Lower leg skin (tissue), 4 donors: ENCODE measurements at regions not wholly inside any gene's neighbourhood (a gene's known extent, or its start where the extent isn't known, plus 50 kb on each side); places are given as distances from the start of the nearest gene placed in this dataset.

Source experiments
- DNase-seq, 2 donors: peaks; one replicate each; pipeline ENCODE4 v3.0.0-alpha.2; 2019; ENCODE audit warnings: low spot score in 2 of 2
- H3K4me3 ChIP-seq: fragments of 200-600 bp; sonication (generic); 2 replicates; pipeline ENCODE4 v1.5.1; 2017; ENCODE audit warnings: mild to moderate bottlenecking, low read depth; ENCODE audit not compliant: poor library complexity, severe bottlenecking
- CTCF ChIP-seq, 3 donors: fragments of 450-650 bp; IDR thresholded peaks; one replicate each; pipeline ENCODE4 v1.5.1; 2016; ENCODE audit warnings: antibody characterized with exemption in 3 of 3, mild to moderate bottlenecking in 3 of 3, moderate library complexity in 2 of 3
- POLR2A ChIP-seq, 2 donors: fragments of 450-650 bp; IDR thresholded peaks; one replicate each; pipeline ENCODE4 v1.6.1; 2016 to 2017; ENCODE audit warnings: antibody characterized with exemption in 2 of 2, mild to moderate bottlenecking in 1 of 2, moderate library complexity in 1 of 2
- WGBS, 2 donors: methylation state at CpG; one replicate each; pipeline ENCODE4 v1.1.5; 2018; 5-methylcytosine and 5-hydroxymethylcytosine counted together
- intact Hi-C: fragments of 100-400 bp; cut with DNase I; formaldehyde crosslinking; loops from one replicate; pipeline ENCODE4 v1.15.0; 2023; ENCODE audit warnings: low total_unique reads

GRCh38 chr4:136471051-136471450 lies 1061.2 kb downstream of the PCDH18 start:
- intact Hi-C loops, result no loop called here
- DNase-seq, result no peak
- no peak for TF ChIP-seq CTCF (IDR thresholded peaks at IDR 0.05)
- no peak for TF ChIP-seq POLR2A (IDR thresholded peaks at IDR 0.05)
- WGBS, 2 donors, result 84 to 89% methylated on average over 2 of the region's 2 CpGs
- no peak overlapping the region for H3K4me3 ChIP-seq

GRCh38 chr4:136465691-136466090 lies 1066.6 kb downstream of the PCDH18 start:
- 89 to 94% methylated on average over 1 of the region's 1 CpG for WGBS, 2 donors
- no peak overlapping the region for H3K4me3 ChIP-seq
- TF ChIP-seq CTCF (IDR thresholded peaks at IDR 0.05), result no peak
- no peak for TF ChIP-seq POLR2A (IDR thresholded peaks at IDR 0.05)

DNA sequence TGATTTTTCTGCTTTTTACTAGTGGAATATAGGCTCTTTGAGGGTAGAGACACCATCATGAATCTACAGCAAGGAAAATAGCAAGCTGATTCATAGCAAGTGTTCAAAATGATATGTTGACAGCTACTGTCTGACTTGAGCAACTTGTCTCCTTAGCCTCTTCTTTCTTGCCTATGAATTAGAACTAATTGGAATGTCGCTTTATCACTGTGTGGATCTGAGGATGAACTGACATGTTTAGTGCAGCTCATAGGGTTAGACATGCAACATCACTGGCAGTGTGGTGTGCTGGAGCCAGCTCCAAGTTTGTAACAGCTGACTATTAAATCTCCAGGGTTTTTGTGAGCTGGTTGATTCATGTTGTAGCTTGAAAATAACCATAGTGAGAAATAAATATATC lies 1068.4 kb downstream of the PCDH18 start:
- no peak for DNase-seq
- TF ChIP-seq CTCF (IDR thresholded peaks at IDR 0.05), result no peak
- no peak for TF ChIP-seq POLR2A (IDR thresholded peaks at IDR 0.05)
- no peak overlapping the region for H3K4me3 ChIP-seq
- intact Hi-C loops, result no loop called here
- 68 to 80% methylated on average over 1 of the region's 1 CpG for WGBS, 2 donors

More at GRCh38 chr4:136465691-136466090, 1066.6 kb downstream of the PCDH18 start:
- no peak for DNase-seq
- intact Hi-C loops, result no loop called here

DNA sequence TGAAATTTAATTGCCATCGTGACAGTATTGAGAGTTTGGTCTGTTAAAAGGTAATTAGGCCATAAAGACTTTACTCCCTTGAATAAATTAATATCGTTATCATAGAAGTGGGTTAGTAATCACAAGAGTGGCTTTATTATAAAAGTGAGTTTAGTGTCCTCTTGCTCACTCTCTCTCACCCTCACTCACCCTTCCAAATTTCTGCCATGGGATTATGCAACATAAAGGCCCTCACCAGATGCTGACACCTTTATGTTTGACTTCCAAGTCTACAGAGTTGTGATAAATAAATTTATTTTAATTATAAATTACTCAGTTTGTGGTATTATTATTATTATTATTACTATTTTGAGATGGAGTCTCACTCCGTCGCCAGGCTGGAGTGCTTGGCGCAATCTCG lies 1070.8 kb downstream of the PCDH18 start:
- no peak for TF ChIP-seq POLR2A (IDR thresholded peaks at IDR 0.05)
- TF ChIP-seq CTCF (IDR thresholded peaks at IDR 0.05), result no peak
- intact Hi-C loops, result no loop called here
- WGBS, 2 donors, result 90 to 92% methylated on average over 6 of the region's 6 CpGs
- no peak overlapping the region for H3K4me3 ChIP-seq
- no peak for DNase-seq

- DNase-seq, result peak in 1 of 2 donors; percentile 70
- TF ChIP-seq CTCF (IDR thresholded peaks at IDR 0.05), result no peak
- TF ChIP-seq POLR2A (IDR thresholded peaks at IDR 0.05), result no peak
- no peak overlapping the region for H3K4me3 ChIP-seq
- intact Hi-C loops, result no loop called here
- 80 to 86% methylated on average over 4 of the region's 4 CpGs for WGBS, 2 donors
Observed at GRCh38 chr4:136458326-136458725, 1074.0 kb downstream of the PCDH18 start.

DNA sequence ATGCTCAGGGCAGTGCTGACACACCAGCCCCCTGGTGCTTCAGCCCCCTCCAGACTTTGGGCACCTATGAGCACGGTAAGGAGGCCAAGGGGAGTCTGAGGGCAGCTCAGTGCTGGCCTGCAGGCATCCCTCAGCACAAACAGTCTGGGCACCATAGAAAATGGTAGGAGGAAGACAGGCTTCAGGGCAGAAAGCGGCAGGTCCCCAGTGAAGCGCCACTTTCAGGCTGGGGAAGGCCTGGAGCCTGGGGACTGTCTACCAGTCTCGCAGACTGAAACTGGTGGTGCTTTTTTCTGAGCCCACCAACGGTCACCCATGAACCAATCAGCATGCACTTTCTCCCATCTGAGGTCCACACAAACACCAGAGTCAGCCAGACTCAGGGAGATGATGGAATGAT lies 1074.7 kb downstream of the PCDH18 start:
- no peak for TF ChIP-seq CTCF (IDR thresholded peaks at IDR 0.05)
- no peak for TF ChIP-seq POLR2A (IDR thresholded peaks at IDR 0.05)
- intact Hi-C loops, result no loop called here
- WGBS, 2 donors, result 83 to 90% methylated on average over 5 of the region's 5 CpGs
- DNase-seq, result no peak
- H3K4me3 ChIP-seq, result no peak overlapping the region
